Hematopoietic multipotent progenitor cell treated with erythropoietin and hydrocortisone succinate and interleukin-3 and kit ligand, for 6 days (in vitro differentiated cells): ENCODE measurements at regions not wholly inside any gene's neighbourhood (a gene's known extent, or its start where the extent isn't known, plus 50 kb on each side); places are given as distances from the start of the nearest gene placed in this dataset.
"Not testable (repeated sequence)": the region's sequence is repeated elsewhere in the genome, so short reads cannot be mapped to it uniquely, and the experiment has no call there.

ENCODE experiments used
- DNase-seq: peaks from one replicate; pipeline ENCODE4 v3.0.0-alpha.2; 2015

DNA sequence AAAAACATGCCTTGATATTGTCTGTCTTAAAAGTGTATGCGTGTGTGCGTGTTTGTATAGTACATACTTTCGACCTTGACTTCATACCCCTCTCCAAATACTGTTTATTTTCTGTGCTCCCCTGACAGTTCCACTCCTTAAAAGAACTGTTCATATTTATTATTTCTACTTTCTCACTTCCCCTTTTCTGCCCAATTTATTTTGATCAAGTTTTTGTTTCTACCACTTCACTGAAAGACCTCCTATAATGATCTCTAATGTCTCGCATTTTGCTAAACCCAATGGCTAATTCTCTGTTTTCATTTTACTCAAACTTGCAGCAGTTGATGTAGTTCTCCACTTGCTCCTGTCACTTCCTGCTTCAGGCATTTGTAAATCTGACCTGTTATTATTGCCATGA is 426.1 kb upstream of the KLF12 start:
- no peak for DNase-seq

DNA sequence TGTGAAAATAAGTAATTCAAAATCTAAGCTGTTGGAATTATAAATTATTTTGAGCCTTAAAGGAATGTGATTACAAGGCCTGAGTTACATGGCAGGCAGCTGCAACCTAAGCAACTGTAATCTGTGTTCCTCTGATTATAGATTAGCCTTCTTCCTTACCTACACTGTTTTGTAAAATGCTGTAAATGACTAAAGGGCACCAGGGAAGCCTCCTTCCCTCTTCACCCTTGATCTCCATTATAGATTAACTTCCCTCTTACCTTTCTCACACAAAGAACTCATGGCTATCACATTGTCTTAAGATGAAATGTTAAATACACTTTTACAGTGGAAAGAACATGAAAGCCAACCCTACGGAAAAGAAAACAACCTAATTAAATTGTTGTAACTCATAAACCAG is 423.7 kb upstream of the KLF12 start:
- DNase-seq = no peak

DNA sequence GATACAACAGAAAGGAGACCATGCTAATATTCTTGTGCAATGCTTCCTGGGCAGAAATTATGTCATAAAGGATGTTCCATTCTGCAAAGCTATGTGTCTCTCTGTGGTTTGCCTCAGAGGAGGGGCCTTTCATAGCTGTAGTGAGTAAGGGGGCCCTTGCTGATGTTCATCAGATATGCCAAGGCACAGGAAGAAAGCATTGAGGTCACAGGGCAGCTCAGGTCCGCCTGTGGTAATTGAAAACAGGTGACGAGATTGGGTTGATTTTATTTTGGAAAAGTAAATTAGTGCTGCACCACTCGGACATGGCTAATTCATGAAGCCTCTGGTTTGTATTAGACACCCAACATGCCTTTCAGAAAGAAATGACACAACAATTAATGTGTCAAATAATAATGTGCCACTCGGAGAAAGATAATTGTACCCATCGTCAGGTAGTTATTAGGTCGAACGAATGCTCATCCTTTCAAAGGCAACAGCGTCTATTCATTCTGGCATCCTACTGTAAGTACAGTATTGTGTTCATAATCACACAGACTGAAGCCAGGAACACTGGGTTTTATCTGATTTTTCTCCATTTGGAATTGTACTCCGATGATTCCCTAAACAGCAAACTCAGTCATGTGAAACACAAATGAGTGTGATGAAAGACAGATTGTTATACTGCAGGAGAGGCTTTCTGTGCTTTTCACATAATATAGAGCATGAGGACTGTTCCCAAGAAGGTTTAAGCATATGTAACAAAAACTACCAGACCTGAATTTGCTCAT is 421.6 kb upstream of the KLF12 start:
- DNase-seq = peak; percentile 9

DNA sequence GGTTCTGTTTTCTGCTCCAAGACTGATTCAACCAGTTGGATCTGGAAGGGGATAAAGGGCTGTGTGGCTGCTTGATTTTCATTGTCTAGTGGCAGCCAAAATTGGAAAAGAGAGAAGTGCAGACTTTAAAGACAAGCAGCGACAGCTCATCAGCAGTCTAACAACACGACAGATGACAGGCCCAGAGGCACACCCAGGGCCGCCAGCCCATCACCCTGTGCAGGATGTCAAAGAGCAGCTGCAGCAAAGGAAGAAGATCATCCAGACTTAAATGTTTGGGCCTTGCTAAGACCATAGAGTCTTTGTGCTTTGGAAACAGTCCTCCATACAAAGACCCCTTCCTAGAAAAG is 421.0 kb upstream of the KLF12 start:
- DNase-seq = no peak

DNA sequence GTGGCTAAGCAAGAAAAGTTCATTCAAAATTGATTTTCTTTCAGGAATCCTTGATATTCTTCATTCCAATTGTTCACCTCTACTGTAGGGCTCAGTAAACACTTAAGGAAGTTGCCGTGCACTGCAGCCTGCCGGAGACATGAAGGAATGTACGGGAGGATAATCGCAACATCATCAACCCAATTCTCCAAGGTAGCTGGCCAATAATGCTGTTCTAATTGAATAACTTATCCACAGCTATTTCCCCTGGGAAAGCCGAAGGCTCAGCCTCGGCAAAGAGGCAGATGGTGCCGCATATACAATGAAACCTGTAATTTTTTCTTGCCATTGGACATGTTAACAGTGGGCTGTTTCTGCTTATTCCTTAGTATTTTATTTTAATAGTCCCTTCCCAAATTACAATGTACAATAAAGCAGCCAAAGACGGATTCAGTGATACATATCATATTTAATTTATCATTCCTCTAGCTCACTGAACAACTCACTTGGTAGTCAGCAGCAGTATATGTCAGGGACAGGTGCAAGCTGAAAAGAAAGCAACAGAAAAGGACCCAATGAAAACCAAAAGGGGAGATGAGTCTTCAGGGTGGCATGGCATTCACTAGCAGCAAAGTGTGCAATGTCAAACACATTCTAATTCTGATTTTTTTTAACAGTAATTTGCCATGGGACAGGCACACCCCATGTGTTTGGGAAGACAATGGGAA is 420.5 kb upstream of the KLF12 start:
- no peak for DNase-seq

DNA sequence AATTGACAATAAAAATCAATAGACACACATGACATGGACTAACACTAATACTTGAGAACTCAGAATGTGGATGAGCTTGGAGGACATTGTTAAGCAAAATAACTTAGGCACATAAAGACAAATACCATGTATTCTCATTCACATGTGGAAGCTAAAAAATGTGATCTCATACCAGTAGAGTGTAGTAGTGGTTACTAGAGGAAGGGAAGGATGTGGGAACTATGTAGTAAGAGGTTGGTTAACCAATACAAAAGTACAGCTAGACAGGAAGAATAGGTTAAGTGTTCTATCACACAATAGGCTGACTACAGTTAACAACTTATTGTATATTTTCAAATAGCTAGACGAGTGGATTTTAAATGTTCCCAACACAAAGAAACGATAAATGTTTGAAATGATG is 415.8 kb upstream of the KLF12 start:
- DNase-seq = peak; percentile 60

DNA sequence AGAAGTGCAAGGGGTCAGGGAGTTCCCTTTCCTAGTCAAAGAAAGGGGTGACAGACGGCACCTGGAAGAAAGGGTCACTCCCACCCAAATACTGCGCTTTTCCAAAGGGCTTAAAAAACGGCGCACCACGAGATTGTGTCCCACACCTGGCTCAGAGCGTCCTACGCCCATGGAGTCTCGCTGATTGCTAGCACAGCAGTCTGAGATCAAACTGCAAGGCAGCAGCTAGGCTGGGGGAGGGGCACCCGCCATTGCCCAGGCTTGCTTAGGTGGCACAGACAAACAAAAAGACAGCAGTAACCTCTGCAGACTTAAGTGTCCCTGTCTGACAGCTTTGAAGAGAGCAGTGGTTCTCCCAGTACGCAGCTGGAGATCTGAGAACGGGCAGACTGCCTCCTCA is 402.4 kb upstream of the KLF12 start:
- not testable (repeated sequence) for DNase-seq

DNA sequence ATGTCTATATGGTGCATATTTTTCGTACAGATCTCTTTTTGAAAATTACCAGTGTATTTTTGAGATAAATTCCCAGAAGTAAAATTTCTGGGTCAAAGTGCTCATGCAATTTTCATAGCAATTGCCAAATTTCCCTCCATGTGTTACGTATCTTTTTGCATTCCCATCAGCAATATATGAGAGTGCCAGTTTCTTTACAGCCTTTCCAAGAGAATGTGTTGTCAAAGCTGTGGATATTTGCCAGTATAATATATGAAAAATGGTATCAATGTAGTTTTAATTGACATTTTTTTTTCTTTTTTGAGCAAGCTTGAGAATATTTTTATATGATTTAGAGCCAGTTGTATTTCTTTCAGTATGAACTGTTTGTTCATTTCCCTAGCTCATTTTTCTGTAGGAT is 399.0 kb upstream of the KLF12 start:
- DNase-seq = no peak

DNA sequence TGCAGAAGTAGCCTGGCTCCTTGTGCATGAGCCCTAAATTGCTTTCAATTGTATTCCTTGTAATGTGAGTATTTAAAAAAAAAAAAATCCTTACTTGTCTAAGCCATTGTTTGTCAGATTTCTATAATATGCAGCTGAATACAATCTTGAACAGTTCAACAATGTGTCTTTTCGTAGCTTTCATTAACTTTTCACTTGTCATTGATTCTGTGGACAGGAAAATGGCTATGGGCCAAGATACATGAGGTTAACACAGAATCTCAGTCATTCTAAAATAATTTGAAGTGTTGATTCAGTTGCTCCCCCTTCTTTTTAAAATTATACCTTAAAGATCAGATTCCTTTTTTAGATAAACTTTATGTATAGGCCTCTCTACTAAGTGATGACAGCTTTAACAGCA is 395.8 kb upstream of the KLF12 start:
- DNase-seq = no peak

DNA sequence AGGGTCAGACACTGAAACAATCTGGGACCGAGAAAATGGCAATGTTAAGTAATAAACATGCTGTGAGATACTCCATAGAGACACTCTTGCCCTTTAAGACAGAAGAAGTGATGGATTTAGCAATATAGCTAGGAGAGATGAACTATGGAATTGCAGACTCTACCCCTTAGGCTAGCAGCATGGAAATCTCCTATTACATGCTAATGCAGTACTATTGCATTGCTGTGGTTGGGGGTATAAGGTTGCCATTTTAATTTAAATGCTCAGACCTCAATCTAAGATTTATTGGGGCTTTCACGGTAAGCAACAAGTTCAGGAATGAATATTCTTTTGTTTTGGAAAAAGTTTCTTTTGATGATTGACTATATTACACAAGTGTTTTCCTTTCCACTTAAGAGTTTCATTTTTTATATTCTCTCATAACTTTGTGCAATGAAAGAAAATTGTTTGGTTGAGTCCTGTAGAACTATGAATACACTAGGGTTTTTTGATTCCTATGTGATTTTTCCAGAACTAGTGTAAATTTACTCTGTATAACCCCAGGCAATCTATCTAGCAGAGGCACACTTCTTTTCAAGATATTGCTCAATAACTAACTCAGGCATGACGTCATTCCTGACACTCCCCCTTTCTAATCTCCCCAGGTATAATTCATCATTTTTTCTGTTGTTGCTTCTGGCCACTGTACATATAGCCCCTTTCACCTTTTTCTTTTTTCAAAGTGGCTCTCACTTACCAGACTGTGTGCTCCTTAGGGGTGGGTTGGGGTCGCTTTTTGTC is 394.7 kb upstream of the KLF12 start:
- no peak for DNase-seq

DNA sequence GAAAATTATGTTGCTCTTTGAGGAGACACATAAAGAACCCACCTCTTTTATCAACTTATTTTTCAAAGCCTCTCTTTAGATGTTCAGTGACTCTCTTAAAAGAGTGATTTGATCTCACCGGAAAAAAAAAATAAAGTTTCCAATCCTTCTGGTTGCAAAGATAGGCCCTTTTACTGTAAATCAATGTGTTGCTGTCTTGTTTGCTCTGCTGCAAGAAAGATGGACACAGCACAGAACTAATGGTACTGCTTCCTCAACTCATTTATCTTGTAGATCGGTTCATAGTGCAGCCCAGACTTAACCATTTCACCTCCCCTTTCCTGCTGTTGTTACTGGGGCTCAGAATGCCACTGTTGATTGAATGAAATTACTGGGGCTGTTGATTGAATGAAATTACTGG is 388.9 kb upstream of the KLF12 start:
- DNase-seq = no peak

DNA sequence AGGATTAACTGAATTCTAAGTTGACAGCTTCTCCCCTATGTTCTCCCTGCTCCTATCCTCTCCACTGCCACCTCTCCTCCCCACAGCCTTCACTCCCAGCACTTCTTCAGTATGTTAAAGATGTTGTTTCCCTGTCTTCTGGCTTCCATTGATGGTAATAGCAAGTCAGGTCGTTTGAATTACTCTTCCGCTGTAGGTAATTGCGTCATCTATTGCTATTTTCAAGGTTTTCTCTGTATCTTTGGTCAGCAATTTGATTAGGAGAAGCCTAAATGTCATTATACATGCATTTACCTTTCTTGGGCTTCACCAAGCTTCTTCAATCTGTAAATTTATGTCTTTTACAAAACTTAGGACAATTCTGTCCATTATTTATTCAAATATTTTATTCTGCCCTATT is 377.3 kb upstream of the KLF12 start:
- DNase-seq = no peak

DNA sequence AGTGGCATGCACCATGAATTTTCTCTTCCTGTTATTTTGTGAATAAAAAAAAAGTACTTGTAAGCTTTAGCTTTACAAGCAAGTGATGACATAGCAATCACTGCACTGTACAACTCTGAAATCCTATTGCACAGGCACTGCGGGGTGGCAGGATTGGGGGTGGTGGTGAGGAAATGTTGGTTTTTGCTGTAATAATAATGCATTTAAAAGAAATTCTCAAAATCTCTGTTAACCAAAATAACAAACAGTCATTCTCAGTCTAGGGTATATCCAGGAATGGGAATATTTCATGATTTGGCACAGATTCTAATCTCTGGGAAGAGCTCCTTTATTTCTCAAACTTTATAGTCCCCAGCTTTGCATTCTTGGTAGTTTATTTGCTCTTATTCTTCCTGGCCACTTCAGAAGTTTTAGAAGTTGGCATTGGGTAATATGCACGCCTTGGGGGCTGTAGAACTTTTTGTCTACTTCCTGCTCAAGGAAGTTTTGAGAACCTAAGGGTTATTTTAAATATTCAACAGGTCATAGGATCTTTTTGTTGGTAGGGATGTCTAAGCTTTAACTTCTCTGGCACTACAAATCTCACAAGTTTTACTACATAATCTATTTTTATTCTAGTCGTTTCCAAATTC is 353.0 kb upstream of the KLF12 start:
- DNase-seq = no peak

DNA sequence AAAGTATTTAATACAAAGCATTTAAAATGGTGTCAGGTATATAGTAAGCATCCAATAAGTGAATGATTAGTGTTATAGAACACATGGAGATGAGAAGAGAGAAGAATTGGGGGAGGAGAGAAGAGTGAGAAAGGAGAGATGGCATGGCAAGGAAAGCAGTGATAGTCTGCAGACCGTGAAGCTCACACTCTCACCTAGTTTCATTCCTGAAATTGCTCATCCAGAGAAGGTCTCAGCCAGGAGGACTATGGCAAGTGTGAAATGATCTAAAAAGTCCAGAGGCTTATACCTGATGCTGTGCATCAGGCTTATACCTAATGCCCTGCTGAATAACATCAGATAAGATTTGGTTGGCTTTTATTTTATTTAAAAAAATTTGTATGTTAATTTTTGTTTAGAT is 351.6 kb upstream of the KLF12 start:
- DNase-seq = no peak

DNA sequence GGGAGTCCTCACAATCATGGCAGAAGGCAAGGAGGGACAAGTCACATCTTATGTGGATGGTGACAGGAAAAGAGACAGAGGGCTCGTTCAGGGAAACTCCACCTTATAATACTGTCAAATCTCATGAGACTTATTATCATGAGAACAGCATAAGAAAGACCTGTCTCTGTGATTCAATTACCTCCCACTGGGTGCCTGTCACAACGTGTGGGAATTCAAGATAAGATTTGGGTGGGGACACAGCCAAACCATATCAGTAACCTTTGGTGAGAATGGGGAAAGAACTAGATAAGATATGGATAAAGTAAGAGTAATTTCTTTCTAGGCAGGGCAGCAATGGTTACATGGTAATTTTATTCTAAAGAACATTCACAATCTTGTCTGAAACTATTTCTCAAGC is 344.9 kb upstream of the KLF12 start:
- peak; percentile 2 for DNase-seq

DNA sequence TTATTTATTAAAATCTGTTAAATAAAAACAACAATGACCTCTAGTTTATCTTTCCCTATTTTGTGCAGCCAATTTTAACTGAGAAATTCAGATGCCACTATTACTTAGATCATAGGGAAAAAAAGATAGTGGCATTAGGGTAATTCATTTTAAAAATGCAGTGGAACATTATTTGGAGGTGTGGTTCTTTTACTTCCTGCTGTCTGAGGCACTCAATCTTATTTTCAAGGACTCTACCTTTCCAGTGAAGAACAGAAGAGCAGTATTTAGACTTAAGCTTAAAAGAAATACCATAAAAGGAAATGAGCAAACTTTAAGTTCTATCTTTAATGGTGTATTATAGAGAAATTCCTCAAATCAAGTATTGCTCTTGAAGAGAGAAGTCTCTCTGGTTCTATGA is 342.6 kb upstream of the KLF12 start:
- DNase-seq = no peak

DNA sequence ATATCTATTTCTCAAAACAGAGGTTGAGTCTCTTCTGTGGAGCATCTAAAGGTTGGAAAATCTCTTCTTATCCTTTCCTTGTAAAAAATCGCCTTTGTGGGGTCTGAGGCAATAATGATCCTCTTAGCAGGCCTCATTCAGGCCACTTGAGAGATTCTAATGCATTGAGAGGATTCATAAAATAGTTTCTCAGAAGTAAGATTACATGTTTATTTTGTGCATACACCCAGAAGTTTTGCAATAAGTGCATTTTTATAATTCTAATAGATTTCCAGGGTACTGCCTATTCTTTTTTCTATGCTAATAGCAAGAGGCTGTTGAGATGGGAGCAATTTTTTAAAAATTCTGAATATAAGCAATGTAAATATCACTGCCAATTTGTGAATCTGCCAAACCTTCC is 342.2 kb upstream of the KLF12 start:
- DNase-seq = no peak

DNA sequence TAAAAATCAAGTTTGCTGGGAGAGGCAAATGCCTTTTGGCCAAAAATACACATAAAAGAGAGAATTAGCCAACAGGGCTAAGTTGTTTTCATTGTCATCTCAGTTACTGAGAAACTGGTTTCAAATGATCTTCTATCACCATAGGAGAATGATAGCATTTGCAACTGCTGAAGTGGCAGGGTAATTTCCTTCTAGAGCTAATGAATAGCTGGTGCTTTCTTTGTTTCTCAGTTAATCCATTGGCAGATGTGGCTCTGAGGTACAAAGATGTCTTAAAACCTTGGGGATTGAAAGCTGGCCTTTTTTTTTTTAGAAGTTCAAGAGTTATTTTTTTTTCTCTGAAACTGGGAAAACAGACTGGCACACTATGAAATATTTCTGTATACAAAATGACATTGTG is 332.7 kb upstream of the KLF12 start:
- DNase-seq = no peak

DNA sequence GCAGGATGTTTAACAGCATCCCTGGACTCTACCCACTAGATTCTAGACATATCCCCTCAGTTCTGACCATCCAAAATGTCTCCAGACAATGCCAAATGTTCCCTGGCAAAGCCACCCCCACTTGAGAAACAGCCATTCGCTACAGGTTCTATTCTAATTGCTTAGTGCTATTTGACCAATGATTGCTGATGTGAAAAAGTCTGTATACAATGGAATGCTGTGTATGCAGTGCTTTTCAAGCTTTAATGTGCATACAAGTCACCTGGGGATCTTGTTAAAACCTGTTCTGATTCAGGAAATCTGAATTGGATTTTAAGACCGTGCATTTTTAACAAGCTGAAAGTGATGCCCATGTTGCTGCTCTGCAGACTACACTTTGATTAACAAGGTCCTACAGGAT is 331.8 kb upstream of the KLF12 start:
- DNase-seq = no peak

DNA sequence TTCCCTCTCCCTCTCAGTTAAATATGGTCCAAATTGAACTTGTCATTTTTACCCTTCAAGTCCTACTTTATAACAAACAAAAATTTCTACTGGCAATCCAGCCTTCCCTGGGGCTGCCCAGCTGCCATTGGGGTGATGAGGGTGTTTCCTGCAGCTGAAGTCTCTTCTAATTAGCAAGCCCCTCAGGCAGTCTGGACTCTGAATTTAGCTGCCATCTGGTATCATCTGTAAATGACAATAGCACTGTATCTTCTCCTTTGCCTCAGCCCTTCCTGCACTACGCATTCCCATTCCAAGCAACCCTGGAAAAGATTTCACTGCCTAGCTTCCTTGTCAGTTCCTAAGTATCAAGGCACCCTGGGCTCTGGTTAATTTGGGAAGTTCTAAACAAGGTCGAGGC is 331.1 kb upstream of the KLF12 start:
- DNase-seq = no peak

DNA sequence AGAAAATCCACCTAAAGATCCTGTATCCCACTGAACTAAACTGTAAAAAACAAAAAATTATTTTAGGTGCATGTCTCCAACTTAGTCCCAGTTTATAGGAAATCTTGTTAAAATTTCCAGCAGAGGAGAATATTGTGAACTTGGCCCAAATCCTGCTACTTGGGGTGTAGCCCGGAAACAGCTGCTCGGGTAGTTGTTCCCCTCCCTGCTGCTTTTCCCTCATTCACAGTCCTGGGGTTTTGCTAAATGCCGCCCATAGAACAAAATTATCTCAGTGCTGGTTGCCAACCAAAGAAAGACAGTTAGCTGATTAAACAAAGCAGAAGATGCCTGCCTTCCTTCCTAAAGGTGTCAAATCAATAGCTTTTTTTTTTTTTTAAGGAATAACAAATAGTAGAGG is 330.5 kb upstream of the KLF12 start:
- no peak for DNase-seq

DNA sequence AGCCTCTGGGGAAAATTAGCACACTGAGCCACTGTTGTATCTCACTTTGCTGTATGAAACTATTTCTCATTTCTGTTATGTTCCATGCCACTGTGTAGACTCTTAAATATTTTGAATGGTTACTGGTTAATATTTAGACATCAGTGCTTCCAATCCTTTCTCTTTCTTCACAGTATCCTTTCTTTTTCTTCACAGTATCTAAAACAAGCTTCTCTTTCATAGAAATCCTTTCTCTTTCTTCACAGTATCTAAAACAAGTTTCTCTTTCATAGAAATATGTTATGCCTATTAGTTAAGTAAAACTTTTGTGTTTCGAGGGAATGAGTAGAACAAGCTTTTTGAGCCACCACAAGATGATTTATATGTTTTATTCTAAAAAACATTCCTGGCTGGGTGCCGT is 326.8 kb upstream of the KLF12 start:
- DNase-seq = no peak

DNA sequence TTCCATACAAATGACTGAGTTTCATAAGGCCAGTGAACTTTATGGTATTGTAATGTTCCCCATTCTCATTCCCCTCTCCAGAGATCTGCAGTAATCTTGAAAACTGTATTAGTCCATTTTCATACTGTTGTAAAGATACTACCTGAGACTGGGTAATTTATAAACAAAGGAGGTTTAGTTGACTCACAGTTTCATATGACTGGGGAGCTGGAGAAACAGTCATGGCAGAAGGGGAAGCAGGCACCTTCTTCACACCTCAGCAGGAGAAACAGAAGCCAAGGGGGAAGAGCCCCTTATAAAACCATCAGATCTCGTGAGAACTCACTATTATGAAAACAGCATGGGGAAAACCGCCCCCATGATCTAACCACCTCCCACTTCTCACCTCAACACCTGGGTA is 318.7 kb upstream of the KLF12 start:
- no peak for DNase-seq

DNA sequence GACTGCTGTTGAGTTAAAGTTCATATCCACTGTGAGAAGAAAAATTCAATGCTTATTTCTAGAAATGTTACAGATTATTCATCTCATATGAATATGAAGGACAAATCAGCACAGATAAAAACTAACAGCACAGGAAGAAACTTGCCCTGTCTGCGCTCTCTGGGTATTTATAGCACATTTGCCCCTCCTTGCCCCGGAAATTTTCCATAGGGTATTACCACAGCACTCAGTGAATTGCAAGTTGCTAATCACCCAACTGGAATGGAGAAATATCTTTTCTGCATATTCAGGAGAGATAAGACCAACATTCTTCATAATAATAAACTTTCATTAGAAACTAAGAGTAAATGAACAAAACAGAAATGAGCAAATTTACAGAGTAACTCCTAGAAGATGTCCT is 318.0 kb upstream of the KLF12 start:
- DNase-seq = no peak
